ENCODE measurements at regions not wholly inside any gene's neighbourhood (a gene's known extent, or its start where the extent isn't known, plus 50 kb on each side); places are given as distances from the start of the nearest gene placed in this dataset.

GRCh38 chr2:122575076-122575475, 819.6 kb downstream of the TSN start:
- H3K4me3 ChIP-seq = no peak overlapping the region
- no peaks in the 10 kb centered on the region for H3K4me1 ChIP-seq (ENCODE audit: insufficient read depth)
- DNase-seq = no peak
- H3K27ac ChIP-seq = no peak overlapping the region
- H3K27me3 ChIP-seq = no peaks in the 10 kb centered on the region
- TF ChIP-seq EP300 (IDR thresholded peaks at IDR 0.05) (no peak), POLR2A (IDR thresholded peaks at IDR 0.05) (no peak), CTCF (IDR thresholded peaks at IDR 0.05) (no peak)
- no peaks in the 10 kb centered on the region for H3K9me3 ChIP-seq
- H3K36me3 ChIP-seq = no peaks in the 10 kb centered on the region
- intact Hi-C loops (cut with DNase I) = no loop called here

DNA sequence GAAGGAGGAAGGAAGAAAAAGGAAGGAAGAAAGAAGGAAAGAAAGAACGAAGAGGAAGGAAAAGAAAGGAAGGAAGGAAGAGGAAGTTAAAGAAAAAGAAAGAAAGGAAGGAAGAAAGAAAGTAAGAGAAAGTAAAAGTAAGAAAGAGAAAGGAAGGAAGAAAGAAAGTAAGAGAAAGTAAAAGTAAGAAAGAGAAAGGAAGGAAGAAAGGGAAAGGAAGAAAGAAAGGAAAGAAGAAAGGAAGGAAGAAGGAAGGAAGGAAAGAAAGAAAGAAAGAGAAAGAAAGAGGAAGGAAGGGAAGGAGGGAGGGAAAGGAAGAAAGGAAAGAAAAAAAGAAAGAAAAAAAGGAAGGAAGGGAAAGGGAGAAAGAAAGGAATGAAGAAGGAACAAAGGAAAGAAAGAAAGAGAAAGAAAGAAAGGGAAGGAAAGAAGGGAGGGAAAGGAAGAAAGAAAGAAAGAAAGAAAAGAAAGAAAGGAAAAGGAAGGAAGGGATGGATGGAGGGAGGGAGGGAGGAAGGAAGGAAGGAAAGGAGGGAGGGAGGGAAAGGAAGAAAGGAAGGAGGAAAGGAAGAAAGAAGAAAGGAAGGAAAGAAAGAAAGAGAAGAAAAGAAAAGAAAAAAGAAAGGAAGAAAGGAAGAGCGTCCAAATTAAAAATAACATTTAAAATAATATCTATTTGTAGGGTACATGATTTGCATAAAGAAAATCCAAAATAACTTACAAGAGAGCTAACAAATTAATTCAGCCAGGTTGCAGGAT, 827.9 kb downstream of the TSN start:
- Histone ChIP-seq H3K36me3 (no peaks in the 10 kb centered on the region), H3K27ac (no peak overlapping the region), H3K4me1 (ENCODE audit: insufficient read depth) (no peaks in the 10 kb centered on the region), H3K4me3 (no peak overlapping the region), H3K27me3 (no peaks in the 10 kb centered on the region), H3K9me3 (no peaks in the 10 kb centered on the region)
- TF ChIP-seq EP300 (IDR thresholded peaks at IDR 0.05) (no peak), CTCF (IDR thresholded peaks at IDR 0.05) (no peak), POLR2A (IDR thresholded peaks at IDR 0.05) (no peak)
- WGBS, 3 donors = 87 to 89% (median 88%) methylated on average over 2 of the region's 2 CpGs
- no peak for DNase-seq
- intact Hi-C loops (cut with DNase I) = no loop called here

- Histone ChIP-seq H3K4me3 (no peak overlapping the region), H3K36me3 (no peaks in the 10 kb centered on the region), H3K27ac (no peak overlapping the region), H3K4me1 (ENCODE audit: insufficient read depth) (no peaks in the 10 kb centered on the region), H3K27me3 (no peaks in the 10 kb centered on the region), H3K9me3 (no peaks in the 10 kb centered on the region)
- TF ChIP-seq CTCF (IDR thresholded peaks at IDR 0.05) (no peak), POLR2A (IDR thresholded peaks at IDR 0.05) (no peak), EP300 (IDR thresholded peaks at IDR 0.05) (no peak)
- DNase-seq = no peak
- WGBS, 3 donors = 77 to 83% (median 82%) methylated on average over 3 of the region's 3 CpGs
- intact Hi-C loops (cut with DNase I) = no loop called here
Observed at GRCh38 chr2:122590524-122590923, 835.1 kb downstream of the TSN start.

GRCh38 chr2:122595065-122595464, 839.6 kb downstream of the TSN start:
- Histone ChIP-seq H3K27me3 (no peaks in the 10 kb centered on the region), H3K4me3 (no peak overlapping the region), H3K36me3 (no peaks in the 10 kb centered on the region), H3K4me1 (ENCODE audit: insufficient read depth) (no peaks in the 10 kb centered on the region), H3K9me3 (no peaks in the 10 kb centered on the region), H3K27ac (no peak overlapping the region)
- intact Hi-C loops (cut with DNase I) = no loop called here
- WGBS, 3 donors = 68 to 76% (median 74%) methylated on average over 2 of the region's 2 CpGs
- DNase-seq = no peak
- no peak for TF ChIP-seq POLR2A (IDR thresholded peaks at IDR 0.05)
- TF ChIP-seq CTCF (IDR thresholded peaks at IDR 0.05) = no peak
- TF ChIP-seq EP300 (IDR thresholded peaks at IDR 0.05) = no peak

All from ovary (tissue), 7 donors.